ENCODE measurements at regions not wholly inside any gene's neighbourhood (a gene's known extent, or its start where the extent isn't known, plus 50 kb on each side); places are given as distances from the start of the nearest gene placed in this dataset.
"Not testable (repeated sequence)": the region's sequence is repeated elsewhere in the genome, so short reads cannot be mapped to it uniquely, and the experiment has no call there.

- DNase-seq: no peak
These were observed 73.6 kb downstream of the CYLC2 start for GRCh38 chr9:103068753-103069152.

- no peak for DNase-seq
These were observed 83.4 kb downstream of the CYLC2 start for GRCh38 chr9:103078581-103078980.

- DNase-seq: no peak
These were observed 87.4 kb downstream of the CYLC2 start for GRCh38 chr9:103082494-103082893.

GRCh38 chr9:103089357-103089756, 94.2 kb downstream of the CYLC2 start:
- DNase-seq: no peak

- DNase-seq: no peak
These were observed 109.0 kb downstream of the CYLC2 start for GRCh38 chr9:103104101-103104500.

GRCh38 chr9:103116246-103116645, 121.1 kb downstream of the CYLC2 start:
- DNase-seq: no peak

GRCh38 chr9:103126494-103126893, 131.4 kb downstream of the CYLC2 start:
- no peak for DNase-seq

GRCh38 chr9:103139891-103140290, 144.8 kb downstream of the CYLC2 start:
- DNase-seq: no peak

- no peak for DNase-seq
These were observed 157.3 kb downstream of the CYLC2 start for GRCh38 chr9:103152473-103152872.

GRCh38 chr9:103167530-103167929, 172.4 kb downstream of the CYLC2 start:
- DNase-seq: no peak

- no peak for DNase-seq
These were observed 173.1 kb downstream of the CYLC2 start for GRCh38 chr9:103168254-103168653.

GRCh38 chr9:103169798-103170197, 174.7 kb downstream of the CYLC2 start:
- no peak for DNase-seq

GRCh38 chr9:103183701-103184171, 188.6 kb downstream of the CYLC2 start:
- no peak for DNase-seq

- no peak for DNase-seq
These were observed 191.8 kb downstream of the CYLC2 start for GRCh38 chr9:103186959-103187358.

- no peak for DNase-seq
These were observed 193.7 kb downstream of the CYLC2 start for GRCh38 chr9:103188781-103189350.

- DNase-seq: no peak
These were observed 198.9 kb downstream of the CYLC2 start for GRCh38 chr9:103193992-103194391.

- no peak for DNase-seq
These were observed 208.0 kb downstream of the CYLC2 start for GRCh38 chr9:103203172-103203571.

- not testable (repeated sequence) for DNase-seq
These were observed 210.9 kb downstream of the CYLC2 start for GRCh38 chr9:103205881-103206585.

- DNase-seq: no peak
These were observed 215.5 kb downstream of the CYLC2 start for GRCh38 chr9:103210607-103211006.

- DNase-seq: no peak
These were observed 220.1 kb downstream of the CYLC2 start for GRCh38 chr9:103215197-103215596.

- DNase-seq: no peak
These were observed 230.8 kb downstream of the CYLC2 start for GRCh38 chr9:103225702-103226646.

- DNase-seq: no peak
These were observed 231.5 kb downstream of the CYLC2 start for GRCh38 chr9:103226647-103227013.

- DNase-seq: not testable (repeated sequence)
These were observed 242.5 kb downstream of the CYLC2 start for GRCh38 chr9:103237571-103238109.
